ENCODE measurements at regions not wholly inside any gene's neighbourhood (a gene's known extent, or its start where the extent isn't known, plus 50 kb on each side); places are given as distances from the start of the nearest gene placed in this dataset.

DNA sequence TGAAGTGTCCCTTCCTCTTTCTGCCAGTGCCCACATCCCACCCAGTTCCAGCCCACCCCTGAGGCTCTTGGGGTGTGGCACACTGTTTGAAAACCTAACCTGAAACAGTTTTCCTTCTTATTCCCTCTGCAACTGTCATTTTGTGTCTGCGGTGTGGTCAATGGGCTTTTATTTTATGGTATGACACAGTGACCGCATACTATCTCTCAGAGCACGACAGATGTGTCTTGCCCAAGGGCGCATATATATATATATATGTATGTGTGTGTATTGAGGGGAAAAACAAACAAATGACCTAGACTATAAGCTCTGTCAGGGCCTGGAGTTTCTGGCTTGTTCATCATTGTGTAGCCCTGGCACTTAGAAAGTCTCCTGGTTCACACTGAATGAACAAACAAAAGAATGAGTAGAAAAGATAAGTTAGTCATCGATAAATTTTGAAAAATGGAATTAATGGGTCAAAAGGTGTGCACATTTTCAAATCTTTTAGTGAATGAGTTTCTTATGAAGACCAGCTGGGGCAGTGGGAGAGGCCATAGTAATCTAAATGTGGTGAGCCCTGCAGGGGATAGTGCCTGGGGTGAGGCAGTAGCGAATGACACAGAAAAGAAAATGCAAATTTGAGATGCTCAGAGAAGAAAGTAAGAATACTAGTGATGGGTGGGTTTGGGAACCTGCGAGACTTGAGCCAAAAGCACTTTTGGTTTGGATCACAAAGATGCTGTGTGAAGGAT, 198.4 kb downstream of the SNX10 start:
- no peak overlapping the region for H3K9ac ChIP-seq (replicated peaks in 1 of 4; ENCODE audit: extremely low read depth in 1 of 4, low read depth in 3 of 4, low read length in 3 of 4)
- no peak overlapping the region for H4K8ac ChIP-seq (ENCODE audit: extremely low read depth, insufficient read depth, low read length)
- DNase-seq (ENCODE audit: low read depth in 1 of 2, low spot score in 2 of 2) (no peak), FAIRE-seq (no peak)
- no peaks in the 10 kb centered on the region for H3K36me3 ChIP-seq (ENCODE audit: control insufficient read depth in 2 of 4, insufficient read depth in 4 of 4, low read length in 3 of 4)
- H3K23me2 ChIP-seq (ENCODE audit: low read depth, low read length) = no peaks in the 10 kb centered on the region
- ChIA-PET POLR2A (ENCODE audit: partially characterized antibody) (no interaction called here), CTCF (ENCODE audit: partially characterized antibody) (interaction anchor here (0.6 to 2.0 kb wide), 7 partner anchors 22 to 192 kb away, joined by 3 to 6 read pairs (median 4); no protein-coding TSS in a partner anchor)
- no peak overlapping the region for H3K23ac ChIP-seq (ENCODE audit: insufficient read length)
- no peak overlapping the region for H2AK5ac ChIP-seq (ENCODE audit: low read depth, low read length)
- H3K4me3 ChIP-seq (ENCODE audit: extremely low read depth in 1 of 4, insufficient read depth in 2 of 4, low read depth in 3 of 4, low read length in 4 of 4) = no peak overlapping the region
- no peak overlapping the region for H3K56ac ChIP-seq (replicated peaks; ENCODE audit: insufficient read length, low read depth, low read length)
- H4K91ac ChIP-seq (replicated peaks; ENCODE audit: insufficient read length, low read length) = no peak overlapping the region
- H2BK12ac ChIP-seq (ENCODE audit: low read depth, low read length) = no peak overlapping the region
- H2BK15ac ChIP-seq (ENCODE audit: low read length) = no peak overlapping the region
- H4K20me1 ChIP-seq (replicated peaks in 1 of 2; ENCODE audit: control insufficient read depth in 1 of 2, insufficient read depth in 2 of 2, low read length in 2 of 2) = no peaks in the 10 kb centered on the region
- no peak overlapping the region for H2BK5ac ChIP-seq (ENCODE audit: low read depth, low read length)
- H3K4me2 ChIP-seq (ENCODE audit: insufficient read depth in 1 of 2, low read depth in 2 of 2, low read length in 2 of 2) = no peak overlapping the region
- H3K9me3 ChIP-seq (ENCODE audit: insufficient read depth in 2 of 2, low read depth in 1 of 2, low read length in 1 of 2) = no peaks in the 10 kb centered on the region
- no peak overlapping the region for H2BK20ac ChIP-seq (ENCODE audit: low read length)
- no peak overlapping the region for H2BK120ac ChIP-seq (replicated peaks; ENCODE audit: low read depth, low read length)
- H3K14ac ChIP-seq (ENCODE audit: insufficient read length) = no peak overlapping the region
- H3K79me1 ChIP-seq (ENCODE audit: low read depth, low read length) = no peaks in the 10 kb centered on the region
- 91% methylated on average over 7 of the region's 7 CpGs; no CpG with 5 or more reads in 1 of the 2 experiments for WGBS, 2 experiments (ENCODE audit: extremely low coverage in 1 of 2, insufficient coverage in 1 of 2, insufficient read length in 1 of 2, insufficient replicate concordance in 2 of 2, low coverage in 1 of 2, low lambda C conversion rate in 2 of 2, missing lambda C conversion rate in 1 of 2)
- TF ChIP-seq POLR2A (IDR thresholded peaks at IDR 0.05; ENCODE audit: control extremely low read depth in 1 of 2, low read depth in 2 of 2, low read length in 2 of 2) = no peak
- no peak for TF ChIP-seq TCF12 (IDR thresholded peaks at IDR 0.05; ENCODE audit: low read depth, low read length)
- no peak for TF ChIP-seq BCL11A (IDR thresholded peaks at IDR 0.05; ENCODE audit: low read depth in 2 of 2, low read length in 2 of 2)
- TF ChIP-seq POU5F1 (IDR thresholded peaks at IDR 0.05; ENCODE audit: low read depth, low read length) = no peak
- no peak for TF ChIP-seq KDM4A (IDR thresholded peaks at IDR 0.05; ENCODE audit: low read depth, low read length, severe bottlenecking)
- TF ChIP-seq RFX5 (IDR thresholded peaks at IDR 0.05; ENCODE audit: borderline replicate concordance, low read depth, low read length) = no peak
- no peaks in the 10 kb centered on the region for H3K27me3 ChIP-seq (replicated peaks in 1 of 4; ENCODE audit: control insufficient read depth in 3 of 4, extremely low read depth in 1 of 4, insufficient read depth in 3 of 4, low read length in 3 of 4)
- no peak overlapping the region for H3K4ac ChIP-seq (replicated peaks; ENCODE audit: insufficient read length, low read depth, low read length)
- no peak overlapping the region for H3K27ac ChIP-seq (ENCODE audit: low read depth, low read length)
- peak overlapping the region; percentile 9; the same call in 1 of the 2 replicates for H3K18ac ChIP-seq (ENCODE audit: extremely low read depth, low read length)
- no peak overlapping the region for H2AFZ ChIP-seq (ENCODE audit: low read length)
- no peaks in the 10 kb centered on the region for H3K79me2 ChIP-seq (ENCODE audit: control insufficient read depth in 1 of 2, insufficient read depth in 2 of 2, low read length in 2 of 2)
- H3K4me1 ChIP-seq (replicated peaks in 1 of 4; ENCODE audit: control insufficient read depth in 3 of 4, insufficient read depth in 4 of 4, low read length in 3 of 4) = peaks cover 0 to 5% (median 4%) of the 10 kb centered on the region in 4 experiments; a peak in 4 of 7 replicates
- H4K5ac ChIP-seq (ENCODE audit: insufficient read length, low read depth, low read length) = no peak overlapping the region
